GM12872 (cell line): ENCODE measurements at regions not wholly inside any gene's neighbourhood (a gene's known extent, or its start where the extent isn't known, plus 50 kb on each side); places are given as distances from the start of the nearest gene placed in this dataset.

Experiments
- CTCF ChIP-seq: IDR thresholded peaks from 3 replicates; pipeline ENCODE4 v1.5.1; 2011; ENCODE audit warnings: low read depth, mild to moderate bottlenecking, low read length, moderate library complexity; ENCODE audit not compliant: insufficient read depth

DNA sequence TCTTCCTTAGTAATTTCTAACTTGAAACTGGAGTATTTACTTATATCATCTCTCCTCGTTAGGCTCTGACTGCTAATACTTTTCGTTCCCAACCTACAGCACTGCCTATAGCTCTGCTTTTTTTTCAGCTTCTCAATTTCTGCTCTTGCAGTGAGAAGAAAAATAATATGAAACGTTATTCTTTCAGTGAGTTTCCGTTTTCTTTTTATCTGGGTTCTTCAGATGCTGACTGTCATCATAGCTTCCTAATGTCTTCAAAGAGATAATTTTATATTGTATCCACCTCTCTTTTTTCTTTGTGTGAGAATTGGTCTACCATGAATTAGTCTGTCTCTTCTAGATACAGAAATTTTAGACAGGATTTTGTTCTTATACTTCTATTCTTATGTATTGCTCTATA lies 454.9 kb downstream of the LMO7 start:
- no peak for TF ChIP-seq CTCF

GRCh38 chr13:76086729-76087128 lies 450.6 kb downstream of the LMO7 start:
- no peak for TF ChIP-seq CTCF

DNA sequence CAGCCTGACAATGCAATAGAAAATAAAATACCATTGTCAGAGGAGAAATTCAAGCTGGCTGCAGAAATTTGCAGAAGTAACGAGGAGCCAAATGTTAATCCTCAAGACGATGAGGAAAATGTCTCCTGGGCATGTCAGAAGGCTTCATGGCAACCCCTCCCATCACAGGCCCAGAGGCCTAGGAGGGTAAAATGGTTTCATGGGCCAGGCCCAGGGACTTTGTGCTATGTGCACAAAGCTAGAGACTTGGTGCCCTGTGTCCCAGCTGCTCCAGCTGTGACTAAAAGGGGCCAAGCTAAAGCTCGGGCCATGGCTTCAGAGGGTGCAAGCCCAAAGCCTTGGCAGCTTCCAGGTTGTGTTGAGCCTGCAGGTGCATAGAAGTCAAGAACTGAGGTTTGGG lies 431.7 kb downstream of the LMO7 start:
- TF ChIP-seq CTCF, result no peak

- TF ChIP-seq CTCF, result no peak
Observed at GRCh38 chr13:76053181-76053580, 417.1 kb downstream of the LMO7 start.

DNA sequence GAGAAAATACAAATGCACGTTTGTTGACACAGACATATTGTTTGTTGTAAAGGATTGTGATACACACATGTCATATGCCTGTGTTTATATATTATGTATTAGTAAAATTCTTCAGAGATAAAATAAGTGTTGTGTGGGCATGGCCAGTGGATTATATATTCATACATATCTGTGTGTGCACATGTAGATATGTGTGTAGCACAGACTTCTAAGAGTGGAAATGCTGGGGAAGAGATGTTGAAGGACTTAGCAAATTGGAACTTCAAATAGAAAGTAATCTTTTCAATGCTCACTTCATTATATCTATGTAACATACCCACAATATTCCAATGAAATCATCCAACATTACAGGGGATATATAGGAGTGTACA lies 413.2 kb downstream of the LMO7 start:
- TF ChIP-seq CTCF, result no peak

DNA sequence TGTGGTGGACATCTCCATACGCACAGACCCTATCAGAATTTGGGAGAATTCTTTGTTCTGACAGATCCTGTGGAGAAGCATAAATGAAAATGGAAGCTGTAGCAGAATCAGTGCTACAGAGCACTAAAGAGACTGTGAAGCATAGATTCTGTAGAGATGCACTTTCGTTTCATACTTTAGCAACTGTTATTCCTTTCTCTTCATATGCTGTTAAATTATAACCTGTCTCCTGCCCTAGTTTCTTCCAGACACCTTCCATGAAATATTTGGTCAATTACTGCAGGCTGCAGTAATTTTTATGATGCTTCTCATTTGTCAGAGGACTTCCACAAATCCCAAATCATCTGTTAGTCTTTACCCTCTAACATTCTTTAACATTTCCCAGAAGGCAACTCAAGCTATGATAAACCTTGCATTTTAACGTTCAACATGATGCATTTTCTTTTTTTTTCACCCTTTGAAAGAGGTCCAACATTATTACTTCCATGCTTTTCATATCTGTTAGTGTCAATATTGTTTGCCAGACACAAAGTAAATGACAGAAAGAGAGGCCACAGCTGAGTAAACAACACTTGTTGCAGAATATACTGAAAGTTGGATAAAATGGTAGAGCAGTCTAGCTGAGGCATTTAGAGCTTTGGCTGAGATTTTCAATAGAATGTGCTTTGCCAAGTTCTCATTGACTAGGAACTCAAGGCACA lies 412.7 kb downstream of the LMO7 start:
- no peak for TF ChIP-seq CTCF

DNA sequence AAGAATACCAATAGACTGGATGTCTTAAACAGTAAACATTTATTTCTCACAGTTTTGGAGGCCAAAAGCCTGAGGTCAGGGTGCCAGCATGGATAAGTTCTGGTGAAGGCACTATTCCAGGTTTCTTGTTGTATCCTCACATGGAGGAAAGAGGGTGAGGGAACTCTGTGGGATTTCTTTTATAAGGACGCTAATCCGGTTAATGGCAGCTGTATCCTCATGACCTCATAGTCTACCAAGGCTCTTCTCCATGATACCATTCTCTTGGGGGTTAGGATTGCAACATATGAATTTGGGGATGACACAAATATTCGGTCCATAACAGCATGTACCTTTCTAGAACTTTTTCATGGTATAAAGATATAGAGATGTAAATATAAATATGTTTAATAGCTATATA lies 412.0 kb downstream of the LMO7 start:
- no peak for TF ChIP-seq CTCF

DNA sequence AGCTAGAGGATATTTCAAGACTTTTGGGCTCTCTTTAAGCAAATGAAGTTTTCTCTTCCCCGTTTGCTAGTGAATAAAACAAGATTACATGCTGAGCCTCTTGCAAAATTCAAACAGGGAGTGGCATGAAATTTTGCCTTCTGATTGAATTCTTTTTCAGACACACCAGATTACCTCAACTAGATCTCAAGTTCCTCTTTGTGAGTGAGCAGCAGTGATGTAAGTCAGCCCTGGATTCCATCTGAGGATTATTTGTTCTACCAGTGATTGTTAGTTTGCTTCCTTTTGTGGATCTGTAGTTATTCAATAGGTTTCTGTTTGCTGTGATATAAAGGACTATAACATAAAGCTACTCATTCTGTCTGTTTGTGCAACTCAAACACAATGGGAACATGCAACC lies 407.7 kb downstream of the LMO7 start:
- TF ChIP-seq CTCF, result no peak
